Activated naive CD4-positive, alpha-beta T cell treated with anti-CD3 and anti-CD28 coated beads, Interleukin-2, amount 10 ng/mL, durations not matched to agents 7 days and 5 days (primary cell): ENCODE measurements at regions not wholly inside any gene's neighbourhood (a gene's known extent, or its start where the extent isn't known, plus 50 kb on each side); places are given as distances from the start of the nearest gene placed in this dataset.
"Not testable (repeated sequence)": the region's sequence is repeated elsewhere in the genome, so short reads cannot be mapped to it uniquely, and the experiment has no call there.

Experiments used
- CTCF ChIA-PET: fragments of 350-600 bp; sonication (Branson Sonifier 250); formaldehyde crosslinking; loops from one replicate; lab custom pipeline; 2021; ENCODE audit warnings: antibody characterized with exemption; lab: Charles Lee
- DNase-seq: peaks from one replicate; pipeline ENCODE4 v3.0.0-alpha.2; 2020
- H3K27ac Mint-ChIP-seq: one replicate; pipeline ENCODE4 v1.8.0; 2021; ENCODE audit warnings: mild to moderate bottlenecking, moderate library complexity, mixed read lengths
- H3K27me3 Mint-ChIP-seq: one replicate; pipeline ENCODE4 v1.8.0; 2021; ENCODE audit warnings: mild to moderate bottlenecking, mixed read lengths
- H3K36me3 Mint-ChIP-seq: one replicate; pipeline ENCODE4 v1.8.0; 2021; ENCODE audit warnings: mixed read lengths
- H3K4me1 Mint-ChIP-seq: one replicate; pipeline ENCODE4 v1.8.0; 2021; ENCODE audit warnings: mixed read lengths
- H3K4me3 Mint-ChIP-seq: one replicate; pipeline ENCODE4 v1.8.0; 2021; ENCODE audit warnings: mild to moderate bottlenecking, moderate library complexity, mixed read lengths
- H3K9me3 Mint-ChIP-seq: one replicate; pipeline ENCODE4 v1.8.0; 2021; ENCODE audit warnings: mixed read lengths

DNA sequence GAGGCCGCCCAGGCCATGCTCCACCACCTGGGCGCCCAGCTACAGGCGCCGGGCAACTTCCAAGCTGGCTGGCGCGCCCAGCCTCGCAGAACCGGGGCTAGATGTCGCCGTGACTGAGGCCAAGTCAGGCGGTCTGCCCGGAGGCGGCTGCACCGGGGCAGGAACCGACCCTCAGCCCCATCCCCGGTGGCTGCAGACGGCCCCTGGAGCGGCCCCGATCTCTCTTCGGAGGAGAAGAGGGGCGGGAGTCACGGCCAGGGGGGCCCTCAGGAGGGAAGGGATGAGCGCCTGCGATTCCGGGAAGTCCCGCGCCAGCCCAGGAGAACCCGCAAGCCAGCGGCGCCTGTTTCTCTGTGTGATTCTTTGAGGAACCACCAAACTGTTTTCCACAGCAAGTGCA lies 671.3 kb upstream of the DEFB115 start:
- H3K27me3 Mint-ChIP-seq, H3K36me3 Mint-ChIP-seq, H3K27ac Mint-ChIP-seq, DNase-seq, H3K4me3 Mint-ChIP-seq, H3K4me1 Mint-ChIP-seq, CTCF ChIA-PET, H3K9me3 Mint-ChIP-seq: not testable (repeated sequence)

DNA sequence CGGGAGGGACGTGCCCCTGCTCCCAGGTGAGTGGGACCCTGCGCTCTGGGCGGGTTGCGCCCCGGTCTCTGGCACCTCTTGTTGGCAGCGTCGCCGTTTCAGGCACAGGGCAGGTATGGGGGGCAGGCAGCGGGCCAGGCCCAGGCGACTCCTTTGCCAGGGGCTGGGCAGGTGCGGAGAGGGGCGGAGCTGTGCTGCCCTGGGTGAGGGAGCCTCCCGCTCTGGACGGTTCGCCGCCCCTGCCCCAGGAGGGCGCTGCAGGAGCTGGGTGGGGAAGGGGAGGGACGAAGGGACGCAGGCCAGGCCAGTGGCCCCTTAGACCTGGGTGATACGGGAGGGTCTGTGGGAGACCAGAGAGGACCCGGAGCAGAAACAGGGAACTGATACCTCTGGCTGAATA lies 663.9 kb upstream of the DEFB115 start:
- CTCF ChIA-PET: no interaction called here
- no peak overlapping the region for H3K4me3 Mint-ChIP-seq
- H3K36me3 Mint-ChIP-seq: no peaks in the 10 kb centered on the region
- no peaks in the 10 kb centered on the region for H3K4me1 Mint-ChIP-seq
- H3K27ac Mint-ChIP-seq: no peak overlapping the region
- H3K27me3 Mint-ChIP-seq: peaks cover 3% of the 10 kb centered on the region
- H3K9me3 Mint-ChIP-seq: peaks cover 11% of the 10 kb centered on the region
- no peak for DNase-seq

DNA sequence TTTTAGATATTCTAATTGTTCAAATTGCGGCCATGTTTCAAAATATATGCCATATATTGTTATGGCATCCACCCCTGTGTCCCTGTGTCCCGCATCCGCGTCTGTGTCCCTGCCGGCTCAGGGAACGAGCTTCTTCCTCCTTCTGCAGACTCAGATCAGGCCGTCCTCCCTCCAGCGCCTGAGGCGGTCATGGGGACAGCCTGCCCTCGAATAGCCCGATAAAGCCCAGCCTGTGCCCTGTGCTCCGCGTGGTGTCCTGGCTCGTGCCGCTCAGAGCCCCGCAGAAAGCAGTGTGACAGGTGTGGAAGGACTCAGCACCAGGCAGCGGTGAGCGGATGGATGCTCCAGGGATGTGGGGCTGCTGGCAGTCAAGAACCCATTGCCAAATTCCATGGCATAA lies 663.4 kb upstream of the DEFB115 start:
- no peak for DNase-seq
- Mint-ChIP-seq H3K36me3 (no peaks in the 10 kb centered on the region), H3K4me1 (no peaks in the 10 kb centered on the region), H3K9me3 (peaks cover 11% of the 10 kb centered on the region), H3K27ac (no peak overlapping the region), H3K27me3 (peaks cover 3% of the 10 kb centered on the region), H3K4me3 (no peak overlapping the region)
- CTCF ChIA-PET: no interaction called here

DNA sequence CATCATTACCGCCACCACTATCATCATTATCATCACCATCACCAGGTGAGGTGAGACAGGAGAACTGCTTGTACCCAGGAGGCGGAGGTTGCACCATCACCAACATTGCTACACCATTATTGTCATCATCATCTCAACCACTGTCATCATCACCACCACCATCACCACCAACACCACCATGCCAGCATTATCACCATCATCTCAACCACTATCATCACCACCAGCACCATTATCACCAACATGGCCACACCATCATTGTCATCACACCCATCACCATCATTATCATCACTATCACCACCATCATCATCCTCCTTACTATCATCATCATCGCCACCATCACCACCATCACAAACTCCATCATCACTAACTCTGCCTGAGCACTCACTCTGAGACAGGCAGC lies 661.8 kb upstream of the DEFB115 start:
- Mint-ChIP-seq H3K4me1 (no peaks in the 10 kb centered on the region), H3K27me3 (peaks cover 3% of the 10 kb centered on the region), H3K36me3 (no peaks in the 10 kb centered on the region), H3K9me3 (peaks cover 11% of the 10 kb centered on the region), H3K27ac (no peak overlapping the region), H3K4me3 (no peak overlapping the region)
- CTCF ChIA-PET: no interaction called here
- DNase-seq: no peak

DNA sequence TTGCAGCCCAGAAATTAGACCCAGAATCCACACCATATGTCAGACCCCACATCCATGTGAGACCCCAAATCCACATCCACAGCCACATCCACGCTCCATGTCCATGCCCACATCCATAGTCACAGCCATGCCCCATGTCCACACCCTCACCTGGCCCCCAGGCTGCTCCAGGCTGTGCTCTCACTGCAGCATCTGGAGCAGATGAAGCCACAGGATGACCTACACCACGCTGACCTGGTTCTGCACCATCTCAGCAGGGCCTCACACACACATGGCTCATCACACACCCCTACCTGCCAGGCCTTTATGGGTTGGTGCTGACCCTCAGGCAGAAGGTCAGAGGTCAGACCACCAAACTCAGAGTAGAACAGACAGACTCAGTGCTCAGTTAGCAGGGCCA lies 660.0 kb upstream of the DEFB115 start:
- H3K36me3 Mint-ChIP-seq, H3K9me3 Mint-ChIP-seq, H3K27ac Mint-ChIP-seq, H3K27me3 Mint-ChIP-seq, H3K4me1 Mint-ChIP-seq, H3K4me3 Mint-ChIP-seq, CTCF ChIA-PET, DNase-seq: not testable (repeated sequence)

DNA sequence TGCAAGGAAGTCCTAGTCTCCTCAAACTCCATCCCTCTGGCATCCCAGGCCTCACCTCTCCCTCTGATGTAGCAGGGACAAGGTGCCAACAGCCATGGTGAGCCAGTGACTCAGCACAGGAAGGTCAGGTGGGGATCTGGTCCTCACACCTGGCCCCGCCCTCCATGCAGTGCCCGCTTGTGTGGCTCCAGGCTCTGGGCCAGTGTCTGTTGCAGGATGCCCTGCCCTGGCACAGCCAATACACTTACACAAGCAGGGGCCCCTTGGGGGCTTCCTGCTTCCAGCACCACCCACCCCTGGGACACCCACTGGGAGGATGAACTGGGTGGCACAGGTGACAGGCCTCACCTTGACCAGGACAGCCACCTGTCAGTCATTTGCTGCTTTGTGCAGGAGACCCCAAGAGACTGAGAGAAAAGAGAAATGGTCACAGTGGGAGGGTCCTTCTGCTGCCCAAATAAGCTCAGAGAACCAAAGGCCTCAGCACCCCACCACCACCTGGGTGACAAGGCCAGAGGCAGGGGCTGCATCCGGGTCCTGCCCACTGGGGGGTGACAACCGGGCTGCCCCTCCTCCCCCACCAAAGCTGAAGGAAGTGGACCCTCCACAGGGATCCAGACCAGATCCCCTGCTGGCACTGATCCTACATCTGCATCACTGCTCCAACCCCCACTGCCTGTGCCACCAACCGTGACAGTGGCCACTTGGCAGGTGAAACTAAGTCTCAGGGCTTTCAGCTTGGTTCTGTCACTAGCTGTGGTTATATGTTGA lies 658.8 kb upstream of the DEFB115 start:
- Mint-ChIP-seq H3K4me3 (no peak overlapping the region), H3K27ac (no peak overlapping the region), H3K36me3 (no peaks in the 10 kb centered on the region), H3K9me3 (peaks cover 10% of the 10 kb centered on the region), H3K4me1 (no peaks in the 10 kb centered on the region), H3K27me3 (peaks cover 3% of the 10 kb centered on the region)
- no peak for DNase-seq
- CTCF ChIA-PET: interaction anchor here (0.9 kb wide), 1 partner anchor 11 kb away, joined by 3 read pairs; no protein-coding TSS in a partner anchor

DNA sequence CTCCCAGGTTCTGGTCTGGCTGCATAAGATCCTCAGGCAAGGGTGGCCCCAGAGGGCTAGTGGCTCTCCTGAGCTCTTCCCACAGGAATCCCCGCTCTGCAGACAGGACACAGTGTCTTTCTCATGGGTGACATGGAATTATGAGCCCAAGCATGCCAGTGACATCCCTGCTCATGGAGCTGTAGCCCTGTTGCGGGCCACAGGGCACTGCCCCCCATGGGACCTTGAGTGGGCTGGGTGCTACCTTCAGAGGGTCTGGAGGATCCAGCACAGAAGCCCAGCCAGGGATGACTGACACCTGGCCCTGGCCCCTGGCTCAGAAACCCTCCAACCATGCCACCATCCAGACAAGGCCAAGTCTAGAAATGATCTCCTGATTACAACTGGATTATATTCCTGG lies 657.5 kb upstream of the DEFB115 start:
- no peak overlapping the region for H3K4me3 Mint-ChIP-seq
- CTCF ChIA-PET: no interaction called here

DNA sequence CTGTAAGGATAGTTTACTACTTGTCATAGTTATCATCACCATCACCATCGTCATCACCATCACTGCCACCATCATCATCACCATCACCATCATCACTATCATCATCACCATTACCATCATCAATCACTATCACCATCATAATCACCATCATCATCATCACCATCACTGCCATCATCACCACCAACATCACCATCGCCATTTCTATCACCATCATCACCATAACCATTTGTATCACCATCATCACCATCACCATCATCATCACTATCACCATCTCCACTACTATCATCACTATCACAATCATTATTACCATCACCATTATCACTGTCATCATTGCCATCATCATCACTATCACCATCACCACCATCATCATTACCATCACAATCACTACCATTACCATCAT lies 655.5 kb upstream of the DEFB115 start:
- Mint-ChIP-seq H3K27ac (no peak overlapping the region), H3K27me3 (no peaks in the 10 kb centered on the region), H3K4me1 (no peaks in the 10 kb centered on the region), H3K36me3 (no peaks in the 10 kb centered on the region), H3K4me3 (no peak overlapping the region), H3K9me3 (peaks cover 25% of the 10 kb centered on the region)
- CTCF ChIA-PET: no interaction called here
- no peak for DNase-seq

More for the DNA sequence above, 657.5 kb upstream of the DEFB115 start:
- peaks cover 15% of the 10 kb centered on the region for H3K9me3 Mint-ChIP-seq
- H3K27ac Mint-ChIP-seq: no peak overlapping the region
- H3K4me1 Mint-ChIP-seq: no peaks in the 10 kb centered on the region
- DNase-seq: no peak
- H3K27me3 Mint-ChIP-seq: no peaks in the 10 kb centered on the region
- no peaks in the 10 kb centered on the region for H3K36me3 Mint-ChIP-seq

DNA sequence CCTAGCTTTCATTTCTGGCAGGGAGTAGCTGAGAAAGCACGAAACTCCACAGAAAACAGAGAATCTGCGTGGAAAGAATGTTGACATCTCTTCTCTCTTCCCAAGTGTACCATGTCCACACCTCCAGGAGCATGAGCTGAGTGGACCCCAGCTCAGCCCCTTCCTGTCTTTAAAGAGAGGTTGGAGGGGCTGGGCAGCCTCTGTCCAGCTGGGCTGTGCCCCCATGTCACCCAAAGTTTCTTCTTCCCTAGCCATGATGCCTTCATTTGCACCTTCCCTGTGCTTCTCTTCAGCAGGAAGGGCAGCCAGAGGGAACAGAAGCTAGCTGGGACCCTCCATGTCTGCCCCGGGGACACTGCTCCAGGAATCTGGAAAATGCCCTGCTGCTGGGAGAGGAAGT lies 655.0 kb upstream of the DEFB115 start:
- no peaks in the 10 kb centered on the region for H3K27me3 Mint-ChIP-seq
- CTCF ChIA-PET: no interaction called here
- no peaks in the 10 kb centered on the region for H3K4me1 Mint-ChIP-seq
- no peak overlapping the region for H3K27ac Mint-ChIP-seq
- peaks cover 24% of the 10 kb centered on the region for H3K9me3 Mint-ChIP-seq
- no peak for DNase-seq
- no peak overlapping the region for H3K4me3 Mint-ChIP-seq
- H3K36me3 Mint-ChIP-seq: no peaks in the 10 kb centered on the region

DNA sequence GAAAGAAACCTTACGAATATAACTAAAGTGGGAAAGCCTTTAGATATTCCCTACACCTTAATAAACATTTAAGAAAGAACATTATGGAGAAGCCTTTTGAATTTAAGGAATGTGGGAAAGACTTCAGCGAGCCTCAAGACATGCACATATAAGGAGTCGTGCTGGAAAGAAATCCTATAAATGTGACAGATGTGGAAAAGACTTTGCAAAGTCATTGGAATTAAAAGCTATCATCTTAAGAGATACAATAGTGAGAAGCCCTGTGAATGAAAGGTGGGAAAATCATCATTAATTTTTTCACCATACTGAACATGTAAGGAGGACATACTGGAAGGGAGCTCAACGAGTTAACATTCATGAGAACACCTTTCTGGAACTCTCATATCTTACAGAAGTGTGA lies 650.5 kb upstream of the DEFB115 start:
- Mint-ChIP-seq H3K27ac (no peak overlapping the region), H3K9me3 (peaks cover 29% of the 10 kb centered on the region), H3K4me1 (no peaks in the 10 kb centered on the region), H3K36me3 (no peaks in the 10 kb centered on the region), H3K27me3 (no peaks in the 10 kb centered on the region), H3K4me3 (no peak overlapping the region)
- CTCF ChIA-PET: no interaction called here
- no peak for DNase-seq

DNA sequence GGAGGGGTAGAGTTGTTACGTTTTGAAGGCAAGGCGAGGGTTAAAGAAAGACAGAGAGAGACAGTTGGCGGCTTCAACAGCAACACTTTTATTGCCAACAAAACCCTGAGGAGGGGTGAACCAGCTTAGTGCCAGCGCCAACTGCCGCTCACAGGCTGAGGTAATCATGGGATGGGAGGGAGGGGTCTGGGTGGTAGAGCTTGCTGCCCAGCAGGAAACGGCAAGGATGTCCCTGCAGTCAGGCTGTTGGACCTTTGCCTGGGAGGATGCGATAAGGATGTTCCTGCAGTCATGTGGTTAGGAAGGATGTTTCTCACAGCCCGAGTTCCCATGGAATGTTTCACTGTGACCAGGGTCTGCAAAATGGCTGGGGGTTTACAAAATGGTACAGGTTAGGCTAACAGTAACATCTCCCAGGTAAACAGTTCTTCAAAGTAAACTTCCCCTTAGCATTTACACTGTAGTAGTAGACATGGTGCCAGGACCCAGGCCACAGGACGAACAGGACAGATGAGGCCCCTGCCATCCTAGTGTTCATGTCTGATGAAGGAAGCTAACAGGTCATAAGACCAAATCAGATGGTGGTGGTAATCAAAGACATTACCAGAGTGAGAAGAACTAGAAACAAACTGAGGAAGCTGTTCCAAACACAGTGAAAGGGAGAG lies 647.3 kb upstream of the DEFB115 start:
- no peak for DNase-seq
- Mint-ChIP-seq H3K27ac (no peak overlapping the region), H3K27me3 (no peaks in the 10 kb centered on the region), H3K4me1 (no peaks in the 10 kb centered on the region), H3K36me3 (no peaks in the 10 kb centered on the region), H3K4me3 (no peak overlapping the region), H3K9me3 (peaks cover 30% of the 10 kb centered on the region)
- CTCF ChIA-PET: interaction anchor here (0.7 kb wide), 1 partner anchor 12 kb away, joined by 3 read pairs; no protein-coding TSS in a partner anchor

DNA sequence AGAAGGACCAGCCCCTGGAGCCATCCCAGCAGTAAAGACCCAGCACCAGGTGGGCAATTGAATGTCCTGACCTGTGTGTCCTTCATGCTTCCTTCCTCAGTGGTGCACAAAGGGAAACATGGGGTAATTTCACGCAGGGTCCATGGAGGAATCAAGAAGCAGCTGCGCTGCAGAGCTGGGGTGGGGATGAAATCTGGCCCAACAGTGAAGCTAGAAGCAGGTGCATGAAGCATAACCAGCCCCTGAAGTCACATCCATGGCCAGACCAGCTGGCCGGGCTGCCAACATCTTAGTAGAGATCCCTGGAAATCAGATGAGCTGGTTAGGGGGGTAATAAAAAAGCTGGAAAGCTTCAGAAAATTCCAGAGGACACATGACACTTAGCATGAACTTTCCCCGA lies 646.7 kb upstream of the DEFB115 start:
- H3K27ac Mint-ChIP-seq: no peak overlapping the region
- no peaks in the 10 kb centered on the region for H3K4me1 Mint-ChIP-seq
- no peak for DNase-seq
- peaks cover 30% of the 10 kb centered on the region for H3K9me3 Mint-ChIP-seq
- H3K4me3 Mint-ChIP-seq: no peak overlapping the region
- CTCF ChIA-PET: no interaction called here
- no peaks in the 10 kb centered on the region for H3K27me3 Mint-ChIP-seq
- H3K36me3 Mint-ChIP-seq: no peaks in the 10 kb centered on the region

DNA sequence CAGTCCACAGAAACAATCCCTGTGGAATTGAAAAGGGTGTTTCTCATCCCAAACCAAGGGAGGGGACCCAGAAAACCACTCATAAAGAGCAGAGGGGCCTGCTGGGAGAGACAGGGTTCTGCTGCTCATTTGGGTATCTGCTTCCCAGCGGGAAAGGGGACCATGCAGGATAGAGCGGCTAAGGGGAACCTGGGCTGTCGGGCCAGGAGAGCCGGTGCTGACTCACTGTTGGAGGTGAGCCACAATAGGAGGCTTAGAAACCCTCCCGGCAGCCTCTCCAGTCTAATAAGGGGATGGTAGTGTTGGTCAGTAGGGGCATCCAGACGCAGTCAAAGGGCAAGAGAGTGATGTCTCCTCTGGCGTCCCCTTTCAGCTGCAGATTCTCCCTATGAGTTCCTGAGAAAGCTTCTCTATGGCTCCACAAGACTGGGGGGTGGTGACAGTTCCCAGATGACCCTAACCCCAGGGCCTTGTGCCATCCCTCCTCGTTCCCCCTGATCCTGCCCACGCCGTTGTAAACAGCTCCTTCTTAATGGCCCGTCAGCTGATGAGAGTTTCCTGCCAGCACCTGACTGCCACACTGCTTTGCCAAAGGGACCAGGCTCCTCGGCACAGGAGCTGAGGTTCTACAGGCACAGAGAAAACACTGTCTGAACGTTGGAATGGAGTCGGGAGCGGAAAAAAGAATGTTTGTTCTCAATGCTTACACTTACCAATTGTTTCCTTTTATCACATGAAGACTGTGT lies 646.1 kb upstream of the DEFB115 start:
- CTCF ChIA-PET: no interaction called here
- no peaks in the 10 kb centered on the region for H3K27me3 Mint-ChIP-seq
- H3K27ac Mint-ChIP-seq: no peak overlapping the region
- no peak for DNase-seq
- no peak overlapping the region for H3K4me3 Mint-ChIP-seq
- no peaks in the 10 kb centered on the region for H3K36me3 Mint-ChIP-seq
- H3K4me1 Mint-ChIP-seq: no peaks in the 10 kb centered on the region
- H3K9me3 Mint-ChIP-seq: peaks cover 24% of the 10 kb centered on the region

DNA sequence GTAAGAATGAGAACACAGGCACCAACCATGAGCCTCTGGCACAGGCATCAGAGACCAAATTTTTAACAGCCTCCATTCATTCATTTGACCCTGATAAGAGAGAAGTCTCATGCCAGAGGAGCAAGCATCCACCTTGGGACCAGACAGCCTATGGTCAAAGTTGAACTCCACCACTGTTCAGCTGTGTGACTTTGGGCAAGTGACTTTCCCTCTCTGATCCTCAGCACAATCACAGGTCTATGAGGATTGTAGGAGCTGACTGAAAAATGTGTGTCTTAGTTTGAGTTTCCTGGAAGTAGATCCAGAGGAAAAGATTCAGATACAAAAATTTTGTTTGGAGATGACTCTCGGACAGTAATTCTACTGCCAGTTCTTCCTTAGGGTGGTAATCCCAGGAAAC lies 645.1 kb upstream of the DEFB115 start:
- no peak for DNase-seq
- H3K9me3 Mint-ChIP-seq: peaks cover 16% of the 10 kb centered on the region
- no peaks in the 10 kb centered on the region for H3K27me3 Mint-ChIP-seq
- H3K4me3 Mint-ChIP-seq: no peak overlapping the region
- no peaks in the 10 kb centered on the region for H3K4me1 Mint-ChIP-seq
- CTCF ChIA-PET: no interaction called here
- H3K36me3 Mint-ChIP-seq: no peaks in the 10 kb centered on the region
- no peak overlapping the region for H3K27ac Mint-ChIP-seq

DNA sequence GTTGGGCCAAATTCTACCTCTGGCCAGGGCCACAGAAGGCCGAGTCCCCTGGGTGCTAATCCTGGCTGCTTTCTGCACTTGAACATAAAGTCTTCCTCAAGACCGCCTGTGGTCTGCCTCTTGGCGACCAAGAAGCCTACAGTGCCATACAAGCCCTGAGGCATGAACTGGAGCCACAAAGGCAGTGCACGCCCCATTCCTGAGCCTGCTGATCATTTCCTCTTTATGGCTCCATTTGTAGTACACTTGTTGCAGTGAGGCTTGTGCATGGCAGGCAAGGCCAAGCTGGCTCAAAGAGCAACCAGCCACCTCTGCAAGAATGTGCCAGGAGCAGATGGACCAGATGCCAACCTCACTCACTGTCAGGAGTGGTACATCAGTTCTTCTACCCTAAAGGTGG lies 636.1 kb upstream of the DEFB115 start:
- CTCF ChIA-PET, H3K27ac Mint-ChIP-seq, H3K4me3 Mint-ChIP-seq, H3K36me3 Mint-ChIP-seq, DNase-seq, H3K27me3 Mint-ChIP-seq, H3K9me3 Mint-ChIP-seq, H3K4me1 Mint-ChIP-seq: not testable (repeated sequence)
